ENCODE measurements at regions not wholly inside any gene's neighbourhood (a gene's known extent, or its start where the extent isn't known, plus 50 kb on each side); places are given as distances from the start of the nearest gene placed in this dataset.
"Not testable (repeated sequence)": the region's sequence is repeated elsewhere in the genome, so short reads cannot be mapped to it uniquely, and the experiment has no call there.

- Histone ChIP-seq H3K4me3 (ENCODE audit: insufficient read depth, low read depth, low read length, poor library complexity, severe bottlenecking) (no peak overlapping the region), H3K36me3 (ENCODE audit: control insufficient read depth, insufficient read depth, low read length) (no peaks in the 10 kb centered on the region), H3K27ac (ENCODE audit: insufficient read depth, low read length, poor library complexity, severe bottlenecking) (no peak overlapping the region), H3K4me1 (ENCODE audit: control insufficient read depth, insufficient read depth, low read length, poor library complexity, severe bottlenecking) (no peaks in the 10 kb centered on the region), H3K27me3 (replicated peaks; ENCODE audit: control insufficient read depth, insufficient read depth, low read length, poor library complexity, severe bottlenecking) (no peaks in the 10 kb centered on the region), H3K9me3 (ENCODE audit: control insufficient read depth, low read length) (no peaks in the 10 kb centered on the region)
- no peak for DNase-seq
These were observed 52.8 kb upstream of the IL1RAPL2 start for GRCh38 chrX:104513162-104513561.

GRCh38 chrX:104510801-104511200 lies 55.2 kb upstream of the IL1RAPL2 start:
- H3K4me1 ChIP-seq (ENCODE audit: control insufficient read depth, insufficient read depth, low read length, poor library complexity, severe bottlenecking) = no peaks in the 10 kb centered on the region
- H3K27ac ChIP-seq (ENCODE audit: insufficient read depth, low read length, poor library complexity, severe bottlenecking) = no peak overlapping the region
- no peaks in the 10 kb centered on the region for H3K36me3 ChIP-seq (ENCODE audit: control insufficient read depth, insufficient read depth, low read length)
- no peaks in the 10 kb centered on the region for H3K9me3 ChIP-seq (ENCODE audit: control insufficient read depth, low read length)
- H3K27me3 ChIP-seq (replicated peaks; ENCODE audit: control insufficient read depth, insufficient read depth, low read length, poor library complexity, severe bottlenecking) = no peaks in the 10 kb centered on the region
- no peak for DNase-seq
- H3K4me3 ChIP-seq (ENCODE audit: insufficient read depth, low read depth, low read length, poor library complexity, severe bottlenecking) = no peak overlapping the region

- H3K4me1 ChIP-seq (ENCODE audit: control insufficient read depth, insufficient read depth, low read length, poor library complexity, severe bottlenecking) = no peaks in the 10 kb centered on the region
- no peaks in the 10 kb centered on the region for H3K9me3 ChIP-seq (ENCODE audit: control insufficient read depth, low read length)
- no peak overlapping the region for H3K27ac ChIP-seq (ENCODE audit: insufficient read depth, low read length, poor library complexity, severe bottlenecking)
- no peak overlapping the region for H3K4me3 ChIP-seq (ENCODE audit: insufficient read depth, low read depth, low read length, poor library complexity, severe bottlenecking)
- no peaks in the 10 kb centered on the region for H3K27me3 ChIP-seq (replicated peaks; ENCODE audit: control insufficient read depth, insufficient read depth, low read length, poor library complexity, severe bottlenecking)
- H3K36me3 ChIP-seq (ENCODE audit: control insufficient read depth, insufficient read depth, low read length) = no peaks in the 10 kb centered on the region
- no peak for DNase-seq
These were observed 63.5 kb upstream of the IL1RAPL2 start for GRCh38 chrX:104502460-104502859.

GRCh38 chrX:104488811-104489210 lies 77.2 kb upstream of the IL1RAPL2 start:
- Histone ChIP-seq H3K9me3 (ENCODE audit: control insufficient read depth, low read length) (no peaks in the 10 kb centered on the region), H3K4me3 (ENCODE audit: insufficient read depth, low read depth, low read length, poor library complexity, severe bottlenecking) (no peak overlapping the region), H3K27me3 (replicated peaks; ENCODE audit: control insufficient read depth, insufficient read depth, low read length, poor library complexity, severe bottlenecking) (no peaks in the 10 kb centered on the region), H3K36me3 (ENCODE audit: control insufficient read depth, insufficient read depth, low read length) (no peaks in the 10 kb centered on the region), H3K4me1 (ENCODE audit: control insufficient read depth, insufficient read depth, low read length, poor library complexity, severe bottlenecking) (no peaks in the 10 kb centered on the region), H3K27ac (ENCODE audit: insufficient read depth, low read length, poor library complexity, severe bottlenecking) (no peak overlapping the region)
- DNase-seq = no peak

GRCh38 chrX:104486691-104487090 lies 79.3 kb upstream of the IL1RAPL2 start:
- no peaks in the 10 kb centered on the region for H3K4me1 ChIP-seq (ENCODE audit: control insufficient read depth, insufficient read depth, low read length, poor library complexity, severe bottlenecking)
- no peak overlapping the region for H3K27ac ChIP-seq (ENCODE audit: insufficient read depth, low read length, poor library complexity, severe bottlenecking)
- H3K27me3 ChIP-seq (replicated peaks; ENCODE audit: control insufficient read depth, insufficient read depth, low read length, poor library complexity, severe bottlenecking) = no peaks in the 10 kb centered on the region
- H3K4me3 ChIP-seq (ENCODE audit: insufficient read depth, low read depth, low read length, poor library complexity, severe bottlenecking) = no peak overlapping the region
- H3K9me3 ChIP-seq (ENCODE audit: control insufficient read depth, low read length) = no peaks in the 10 kb centered on the region
- no peaks in the 10 kb centered on the region for H3K36me3 ChIP-seq (ENCODE audit: control insufficient read depth, insufficient read depth, low read length)
- DNase-seq = no peak

GRCh38 chrX:104482757-104483156 lies 83.2 kb upstream of the IL1RAPL2 start:
- no peak for DNase-seq

GRCh38 chrX:104469771-104470170 lies 96.2 kb upstream of the IL1RAPL2 start:
- DNase-seq = no peak
- no peak overlapping the region for H3K4me3 ChIP-seq (ENCODE audit: insufficient read depth, low read depth, low read length, poor library complexity, severe bottlenecking)
- H3K36me3 ChIP-seq (ENCODE audit: control insufficient read depth, insufficient read depth, low read length) = no peaks in the 10 kb centered on the region
- no peaks in the 10 kb centered on the region for H3K4me1 ChIP-seq (ENCODE audit: control insufficient read depth, insufficient read depth, low read length, poor library complexity, severe bottlenecking)
- H3K9me3 ChIP-seq (ENCODE audit: control insufficient read depth, low read length) = no peaks in the 10 kb centered on the region
- H3K27me3 ChIP-seq (replicated peaks; ENCODE audit: control insufficient read depth, insufficient read depth, low read length, poor library complexity, severe bottlenecking) = no peaks in the 10 kb centered on the region
- no peak overlapping the region for H3K27ac ChIP-seq (ENCODE audit: insufficient read depth, low read length, poor library complexity, severe bottlenecking)

More at GRCh38 chrX:104482757-104483156, 83.2 kb upstream of the IL1RAPL2 start:
- Histone ChIP-seq H3K9me3 (ENCODE audit: control insufficient read depth, low read length) (no peaks in the 10 kb centered on the region), H3K4me3 (ENCODE audit: insufficient read depth, low read depth, low read length, poor library complexity, severe bottlenecking) (no peak overlapping the region), H3K27ac (ENCODE audit: insufficient read depth, low read length, poor library complexity, severe bottlenecking) (no peak overlapping the region), H3K27me3 (replicated peaks; ENCODE audit: control insufficient read depth, insufficient read depth, low read length, poor library complexity, severe bottlenecking) (no peaks in the 10 kb centered on the region), H3K4me1 (ENCODE audit: control insufficient read depth, insufficient read depth, low read length, poor library complexity, severe bottlenecking) (no peaks in the 10 kb centered on the region), H3K36me3 (ENCODE audit: control insufficient read depth, insufficient read depth, low read length) (no peaks in the 10 kb centered on the region)

GRCh38 chrX:104459796-104460195 lies 106.2 kb upstream of the IL1RAPL2 start:
- H3K27me3 ChIP-seq (replicated peaks; ENCODE audit: control insufficient read depth, insufficient read depth, low read length, poor library complexity, severe bottlenecking) = no peaks in the 10 kb centered on the region
- no peak overlapping the region for H3K4me3 ChIP-seq (ENCODE audit: insufficient read depth, low read depth, low read length, poor library complexity, severe bottlenecking)
- no peak overlapping the region for H3K27ac ChIP-seq (ENCODE audit: insufficient read depth, low read length, poor library complexity, severe bottlenecking)
- no peaks in the 10 kb centered on the region for H3K36me3 ChIP-seq (ENCODE audit: control insufficient read depth, insufficient read depth, low read length)
- DNase-seq = no peak
- H3K9me3 ChIP-seq (ENCODE audit: control insufficient read depth, low read length) = no peaks in the 10 kb centered on the region
- no peaks in the 10 kb centered on the region for H3K4me1 ChIP-seq (ENCODE audit: control insufficient read depth, insufficient read depth, low read length, poor library complexity, severe bottlenecking)

- not testable (repeated sequence) for DNase-seq; H3K4me3 ChIP-seq (ENCODE audit: insufficient read depth, low read depth, low read length, poor library complexity, severe bottlenecking); H3K36me3 ChIP-seq (ENCODE audit: control insufficient read depth, insufficient read depth, low read length); H3K9me3 ChIP-seq (ENCODE audit: control insufficient read depth, low read length); H3K27ac ChIP-seq (ENCODE audit: insufficient read depth, low read length, poor library complexity, severe bottlenecking); H3K4me1 ChIP-seq (ENCODE audit: control insufficient read depth, insufficient read depth, low read length, poor library complexity, severe bottlenecking); H3K27me3 ChIP-seq (replicated peaks; ENCODE audit: control insufficient read depth, insufficient read depth, low read length, poor library complexity, severe bottlenecking)
These were observed 108.9 kb upstream of the IL1RAPL2 start for GRCh38 chrX:104457130-104457529.

- Histone ChIP-seq H3K36me3 (ENCODE audit: control insufficient read depth, insufficient read depth, low read length) (no peaks in the 10 kb centered on the region), H3K27ac (ENCODE audit: insufficient read depth, low read length, poor library complexity, severe bottlenecking) (no peak overlapping the region), H3K4me3 (ENCODE audit: insufficient read depth, low read depth, low read length, poor library complexity, severe bottlenecking) (no peak overlapping the region), H3K27me3 (replicated peaks; ENCODE audit: control insufficient read depth, insufficient read depth, low read length, poor library complexity, severe bottlenecking) (no peaks in the 10 kb centered on the region), H3K4me1 (ENCODE audit: control insufficient read depth, insufficient read depth, low read length, poor library complexity, severe bottlenecking) (no peaks in the 10 kb centered on the region), H3K9me3 (ENCODE audit: control insufficient read depth, low read length) (no peaks in the 10 kb centered on the region)
- DNase-seq = no peak
These were observed 115.7 kb upstream of the IL1RAPL2 start for GRCh38 chrX:104450316-104450715.

GRCh38 chrX:104445591-104445990 lies 120.4 kb upstream of the IL1RAPL2 start:
- Histone ChIP-seq H3K4me3 (ENCODE audit: insufficient read depth, low read depth, low read length, poor library complexity, severe bottlenecking) (no peak overlapping the region), H3K36me3 (ENCODE audit: control insufficient read depth, insufficient read depth, low read length) (no peaks in the 10 kb centered on the region), H3K9me3 (ENCODE audit: control insufficient read depth, low read length) (no peaks in the 10 kb centered on the region), H3K4me1 (ENCODE audit: control insufficient read depth, insufficient read depth, low read length, poor library complexity, severe bottlenecking) (no peaks in the 10 kb centered on the region), H3K27ac (ENCODE audit: insufficient read depth, low read length, poor library complexity, severe bottlenecking) (no peak overlapping the region), H3K27me3 (replicated peaks; ENCODE audit: control insufficient read depth, insufficient read depth, low read length, poor library complexity, severe bottlenecking) (no peaks in the 10 kb centered on the region)
- DNase-seq = no peak

All from effector memory CD4-positive, alpha-beta T cell (primary cell).